Neural cell (in vitro differentiated cells): ENCODE measurements at regions not wholly inside any gene's neighbourhood (a gene's known extent, or its start where the extent isn't known, plus 50 kb on each side); places are given as distances from the start of the nearest gene placed in this dataset.

ENCODE experiments used
- EZH2 ChIP-seq: fragments of 200-600, 300-800 bp; shearing (Covaris generic), sonication (generic); IDR thresholded peaks from 2 replicates; pipeline ENCODE4 v1.6.1; 2014; ENCODE audit warnings: antibody characterized with exemption, low read length, borderline replicate concordance, mild to moderate bottlenecking; ENCODE audit not compliant: insufficient read depth, poor library complexity, severe bottlenecking
- REST ChIP-seq: IDR thresholded peaks from 2 replicates; pipeline ENCODE4 v1.6.1; 2012; ENCODE audit warnings: borderline replicate concordance
- TAF1 ChIP-seq: IDR thresholded peaks from 2 replicates; pipeline ENCODE4 v1.6.1; 2012; ENCODE audit warnings: low read depth
- TF ChIP-seq, protein P1 (sequence below): fragments of 450-650 bp; IDR thresholded peaks from 2 replicates; pipeline ENCODE4 v1.5.1; 2014; ENCODE audit warnings: antibody characterized with exemption, mild to moderate bottlenecking, moderate library complexity; ENCODE audit not compliant: poor library complexity, severe bottlenecking

DNA sequence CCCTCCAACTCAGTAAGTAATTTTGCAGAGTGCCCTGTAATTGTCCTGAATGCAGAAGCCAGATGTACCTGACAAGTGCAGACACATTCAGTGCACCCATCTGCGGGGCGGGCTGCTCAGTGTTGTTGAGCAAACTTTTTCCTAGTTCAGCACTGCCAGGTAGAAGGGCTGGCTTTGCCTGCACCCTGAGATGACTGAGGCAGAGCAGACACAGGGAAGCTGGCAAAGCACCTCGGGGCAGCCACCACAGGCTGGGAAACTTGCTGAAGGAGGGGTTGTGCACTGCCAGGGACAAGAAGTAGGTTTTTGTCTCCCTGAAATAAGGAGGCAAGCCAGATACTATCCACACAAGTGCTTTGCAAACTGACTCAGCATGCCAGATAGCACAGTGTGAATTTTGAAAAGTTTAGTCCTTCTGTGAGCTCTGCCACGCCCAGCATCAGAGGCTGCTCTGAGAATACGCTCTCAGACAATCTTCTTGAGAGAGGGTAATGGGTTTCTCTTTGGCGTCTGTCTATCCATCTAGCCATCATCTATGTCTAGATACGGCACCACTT lies 62.3 kb downstream of the SOWAHC start:
- TF ChIP-seq, protein P1, sequence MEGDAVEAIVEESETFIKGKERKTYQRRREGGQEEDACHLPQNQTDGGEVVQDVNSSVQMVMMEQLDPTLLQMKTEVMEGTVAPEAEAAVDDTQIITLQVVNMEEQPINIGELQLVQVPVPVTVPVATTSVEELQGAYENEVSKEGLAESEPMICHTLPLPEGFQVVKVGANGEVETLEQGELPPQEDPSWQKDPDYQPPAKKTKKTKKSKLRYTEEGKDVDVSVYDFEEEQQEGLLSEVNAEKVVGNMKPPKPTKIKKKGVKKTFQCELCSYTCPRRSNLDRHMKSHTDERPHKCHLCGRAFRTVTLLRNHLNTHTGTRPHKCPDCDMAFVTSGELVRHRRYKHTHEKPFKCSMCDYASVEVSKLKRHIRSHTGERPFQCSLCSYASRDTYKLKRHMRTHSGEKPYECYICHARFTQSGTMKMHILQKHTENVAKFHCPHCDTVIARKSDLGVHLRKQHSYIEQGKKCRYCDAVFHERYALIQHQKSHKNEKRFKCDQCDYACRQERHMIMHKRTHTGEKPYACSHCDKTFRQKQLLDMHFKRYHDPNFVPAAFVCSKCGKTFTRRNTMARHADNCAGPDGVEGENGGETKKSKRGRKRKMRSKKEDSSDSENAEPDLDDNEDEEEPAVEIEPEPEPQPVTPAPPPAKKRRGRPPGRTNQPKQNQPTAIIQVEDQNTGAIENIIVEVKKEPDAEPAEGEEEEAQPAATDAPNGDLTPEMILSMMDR, result no peak
- TF ChIP-seq TAF1 (no peak), EZH2 (no peak), REST (no peak)
